ENCODE measurements at regions not wholly inside any gene's neighbourhood (a gene's known extent, or its start where the extent isn't known, plus 50 kb on each side); places are given as distances from the start of the nearest gene placed in this dataset.

- no peak for DNase-seq (ENCODE audit: low read depth)
These were observed 174.2 kb downstream of the BUD13 start for GRCh38 chr11:116598556-116598955.

- DNase-seq (ENCODE audit: low read depth): no peak
These were observed 174.8 kb downstream of the BUD13 start for GRCh38 chr11:116598036-116598435.

GRCh38 chr11:116596346-116597260, 176.2 kb downstream of the BUD13 start:
- DNase-seq (ENCODE audit: low read depth): no peak

- no peak for DNase-seq (ENCODE audit: low read depth)
These were observed 177.4 kb downstream of the BUD13 start for GRCh38 chr11:116595305-116595880.

GRCh38 chr11:116590844-116591570, 181.8 kb downstream of the BUD13 start:
- no peak for DNase-seq (ENCODE audit: low read depth)

- DNase-seq (ENCODE audit: low read depth): no peak
These were observed 183.4 kb downstream of the BUD13 start for GRCh38 chr11:116589402-116589801.

- DNase-seq (ENCODE audit: low read depth): no peak
These were observed 186.4 kb downstream of the BUD13 start for GRCh38 chr11:116586392-116586791.

- DNase-seq (ENCODE audit: low read depth): no peak
These were observed 190.2 kb downstream of the BUD13 start for GRCh38 chr11:116582571-116582970.

GRCh38 chr11:116581349-116581748, 191.4 kb downstream of the BUD13 start:
- DNase-seq (ENCODE audit: low read depth): no peak

- DNase-seq (ENCODE audit: low read depth): no peak
These were observed 192.0 kb downstream of the BUD13 start for GRCh38 chr11:116580799-116581198.

- no peak for DNase-seq (ENCODE audit: low read depth)
These were observed 192.7 kb downstream of the BUD13 start for GRCh38 chr11:116579857-116580727.

GRCh38 chr11:116579031-116579653, 193.6 kb downstream of the BUD13 start:
- no peak for DNase-seq (ENCODE audit: low read depth)

GRCh38 chr11:116577956-116578355, 194.8 kb downstream of the BUD13 start:
- no peak for DNase-seq (ENCODE audit: low read depth)

GRCh38 chr11:116577273-116577672, 195.5 kb downstream of the BUD13 start:
- DNase-seq (ENCODE audit: low read depth): no peak

GRCh38 chr11:116576526-116576925, 196.3 kb downstream of the BUD13 start:
- no peak for DNase-seq (ENCODE audit: low read depth)

GRCh38 chr11:116567721-116568242, 205.0 kb downstream of the BUD13 start:
- DNase-seq (ENCODE audit: low read depth): no peak

GRCh38 chr11:116563712-116564047, 209.1 kb downstream of the BUD13 start:
- no peak for DNase-seq (ENCODE audit: low read depth)

GRCh38 chr11:116563028-116563711, 209.6 kb downstream of the BUD13 start:
- DNase-seq (ENCODE audit: low read depth): no peak

GRCh38 chr11:116560589-116560988, 212.2 kb downstream of the BUD13 start:
- DNase-seq (ENCODE audit: low read depth): no peak

GRCh38 chr11:116558504-116559211, 214.1 kb downstream of the BUD13 start:
- DNase-seq (ENCODE audit: low read depth): no peak

Measured in stromal cell of bone marrow (primary cell).